AG09319 (cell line): ENCODE measurements at regions not wholly inside any gene's neighbourhood (a gene's known extent, or its start where the extent isn't known, plus 50 kb on each side); places are given as distances from the start of the nearest gene placed in this dataset.
A peak's percentile ranks its signal among the peaks of the same experiment; 100 is the strongest.

Source experiments
- DNase-seq: peaks from one replicate; pipeline ENCODE4 v3.0.0-alpha.2; 2010; ENCODE audit warnings: low read depth; ENCODE audit errors: extremely low read depth
- CTCF ChIP-seq: IDR thresholded peaks from 2 replicates; pipeline ENCODE4 v1.5.1; 2011; ENCODE audit warnings: low read depth, mild to moderate bottlenecking, inconsistent platforms, low read length, moderate library complexity

GRCh38 chr7:19455623-19456022 is 253.2 kb downstream of the POLR1F start:
- DNase-seq = no peak
- TF ChIP-seq CTCF = no peak

- no peak for TF ChIP-seq CTCF
- DNase-seq = no peak
Observed at GRCh38 chr7:19448091-19448490, 260.7 kb downstream of the POLR1F start.

- TF ChIP-seq CTCF = peak; percentile 75
- DNase-seq = peak; percentile 43
Observed at GRCh38 chr7:19442016-19442785, 266.6 kb downstream of the POLR1F start.

GRCh38 chr7:19439517-19439916 is 269.3 kb downstream of the POLR1F start:
- DNase-seq = no peak
- no peak for TF ChIP-seq CTCF

- DNase-seq = no peak
Observed at GRCh38 chr7:19437446-19437845, 271.4 kb downstream of the POLR1F start.

GRCh38 chr7:19427944-19428343 is 280.9 kb downstream of the POLR1F start:
- no peak for TF ChIP-seq CTCF
- DNase-seq = no peak

More at GRCh38 chr7:19437446-19437845, 271.4 kb downstream of the POLR1F start:
- no peak for TF ChIP-seq CTCF

GRCh38 chr7:19421861-19422260 is 276.6 kb upstream of the FERD3L start:
- TF ChIP-seq CTCF = no peak
- DNase-seq = no peak
